ENCODE measurements at regions not wholly inside any gene's neighbourhood (a gene's known extent, or its start where the extent isn't known, plus 50 kb on each side); places are given as distances from the start of the nearest gene placed in this dataset.
A peak's percentile ranks its signal among the peaks of the same experiment; 100 is the strongest.

- CTCF ChIA-PET: interaction anchor here (0.6 to 1.7 kb wide), 4 partner anchors 12 to 221 kb away, joined by 3 to 8 read pairs (median 4); no protein-coding TSS in a partner anchor
- Mint-ChIP-seq H3K4me1 (peaks cover 3% of the 10 kb centered on the region; the same call in 1 of the 2 replicates), H3K36me3 (no peaks in the 10 kb centered on the region), H3K9me3 (no peaks in the 10 kb centered on the region), H3K27ac (0 out of 2 replicates have a peak overlapping the region, but pooled peaks have one; percentile 9), H3K27me3 (ENCODE audit: low read depth) (no peaks in the 10 kb centered on the region), H3K4me3 (no peak overlapping the region)
- DNase-seq (ENCODE audit: low spot score) (no peak), ATAC-seq (no peak)
- TF ChIP-seq CTCF (IDR thresholded peaks at IDR 0.05) (no peak), ZNF138 (CRISPR knock-in tag; conservative IDR thresholded peaks at IDR 0.05) (no peak), ZNF263 (CRISPR knock-in tag; IDR thresholded peaks at IDR 0.05; ENCODE audit: low read depth) (no peak), E2F4 (CRISPR knock-in tag; IDR thresholded peaks at IDR 0.05; ENCODE audit: borderline replicate concordance, low read depth) (no peak), E2F1 (CRISPR knock-in tag; IDR thresholded peaks at IDR 0.05) (no peak), MYBL2 (CRISPR knock-in tag; IDR thresholded peaks at IDR 0.05) (no peak), PRRX2 (CRISPR knock-in tag; IDR thresholded peaks at IDR 0.05) (no peak)
- POLR2A ChIA-PET: interaction anchor here (0.6 kb wide), 1 partner anchor 31 kb away, joined by 3 read pairs; no protein-coding TSS in a partner anchor
Measured at GRCh38 chr1:232428786-232429530, 201.0 kb downstream of the SIPA1L2 start.

GRCh38 chr1:232428036-232428645, 201.8 kb downstream of the SIPA1L2 start:
- Mint-ChIP-seq H3K4me3 (no peak overlapping the region), H3K27me3 (ENCODE audit: low read depth) (no peaks in the 10 kb centered on the region), H3K36me3 (no peaks in the 10 kb centered on the region), H3K27ac (no peak overlapping the region), H3K9me3 (no peaks in the 10 kb centered on the region), H3K4me1 (peaks cover 3% of the 10 kb centered on the region; the same call in 1 of the 2 replicates)
- ChIA-PET CTCF (interaction anchor here (0.6 kb wide), 1 partner anchor 135 kb away, joined by 5 read pairs; no protein-coding TSS in a partner anchor), POLR2A (interaction anchor here (0.6 to 1.0 kb wide), 2 partner anchors 30 to 199 kb away, joined by 3 read pairs; no protein-coding TSS in a partner anchor)
- no peak for DNase-seq (ENCODE audit: low spot score)
- TF ChIP-seq CBFB (CRISPR knock-in tag; IDR thresholded peaks at IDR 0.05; ENCODE audit: low read depth) (no peak), E2F4 (CRISPR knock-in tag; IDR thresholded peaks at IDR 0.05; ENCODE audit: borderline replicate concordance, low read depth) (no peak), ETV6 (CRISPR knock-in tag; IDR thresholded peaks at IDR 0.05) (no peak), ZNF281 (CRISPR knock-in tag; IDR thresholded peaks at IDR 0.05) (no peak), ELF4 (CRISPR knock-in tag; IDR thresholded peaks at IDR 0.05; ENCODE audit: low read depth) (no peak)
- no peak for ATAC-seq
